IMR-90 (cell line): ENCODE measurements at regions not wholly inside any gene's neighbourhood (a gene's known extent, or its start where the extent isn't known, plus 50 kb on each side); places are given as distances from the start of the nearest gene placed in this dataset.
A peak's percentile ranks its signal among the peaks of the same experiment; 100 is the strongest.

Experiments
- ATAC-seq: fragments of 200-7000 bp; cut with Tn5 transposase; 2 replicates; pipeline ENCODE4 v1.9.1; 2020; ENCODE audit warnings: low read depth, mild to moderate bottlenecking, moderate library complexity
- BruUV-seq: library from RNA; stranded (reverse); fragments of 400-500 nt; replicated peaks from 2 replicates; lab custom pipeline; 2021; lab: Mats Ljungman, UMichigan
- CTCF ChIA-PET: fragments of 300-600 bp; formaldehyde crosslinking; extraction: SDS; loops from one replicate; lab custom pipeline; 2021; ENCODE audit warnings: antibody characterized with exemption; lab: Yijun Ruan, JAX
- POLR2A ChIA-PET: fragments of 300-600 bp; sonication (Branson Sonifier 250); formaldehyde crosslinking; loops from one replicate; lab custom pipeline; 2022; ENCODE audit warnings: antibody characterized with exemption; ENCODE audit not compliant: unreplicated experiment; lab: Charles Lee
- DNase-seq: peaks from one replicate; pipeline ENCODE4 v3.0.0; 2013
- H2AFZ ChIP-seq: replicated peaks from 2 replicates; pipeline ENCODE3; 2013; ENCODE audit warnings: low read length, mild to moderate bottlenecking; ENCODE audit not compliant: poor library complexity
- H2AK5ac ChIP-seq: 2 replicates; pipeline ENCODE4 v1.6.1; 2013; ENCODE audit warnings: low read depth, low read length, inconsistent platforms
- H2AK9ac ChIP-seq: replicated peaks from 2 replicates; pipeline ENCODE3; 2013; ENCODE audit warnings: mild to moderate bottlenecking, low read depth, low read length, moderate library complexity; ENCODE audit not compliant: poor library complexity
- H2BK120ac ChIP-seq: 2 replicates; pipeline ENCODE4 v1.6.1; 2013; ENCODE audit warnings: low read depth, low read length, inconsistent platforms
- H2BK15ac ChIP-seq: 3 replicates; pipeline ENCODE4 v1.6.1; 2013; ENCODE audit warnings: low read depth, low read length, inconsistent platforms
- H2BK20ac ChIP-seq: 2 replicates; pipeline ENCODE4 v1.6.1; 2013; ENCODE audit warnings: low read depth, mild to moderate bottlenecking, inconsistent platforms, low read length, moderate library complexity
- H2BK5ac ChIP-seq: 2 replicates; pipeline ENCODE4 v1.6.1; 2013; ENCODE audit warnings: mild to moderate bottlenecking, low read depth, low read length, inconsistent platforms; ENCODE audit not compliant: poor library complexity, severe bottlenecking
- H3K14ac ChIP-seq: replicated peaks from 2 replicates; pipeline ENCODE4 v1.6.1; 2013; ENCODE audit warnings: low read depth, low read length, inconsistent platforms
- H3K18ac ChIP-seq: 2 replicates; pipeline ENCODE4 v1.6.1; 2013; ENCODE audit warnings: low read depth, low read length, control low read depth
- H3K23ac ChIP-seq: 2 replicates; pipeline ENCODE4 v1.6.1; 2013; ENCODE audit warnings: low read depth, low read length, inconsistent platforms
- H3K27ac ChIP-seq: 2 replicates; pipeline ENCODE4 v1.5.1; 2013; ENCODE audit warnings: mild to moderate bottlenecking, control low read depth, low read length; ENCODE audit not compliant: insufficient read depth
- H3K27me3 ChIP-seq: 2 replicates; pipeline ENCODE4 v1.6.1; 2013; ENCODE audit warnings: low read length; ENCODE audit not compliant: control insufficient read depth, insufficient read depth
- H3K36me3 ChIP-seq: 2 replicates; pipeline ENCODE4 v1.6.1; 2013; ENCODE audit warnings: low read length, mixed read lengths; ENCODE audit not compliant: control insufficient read depth, insufficient read depth
- H3K4ac ChIP-seq: 2 replicates; pipeline ENCODE4 v1.6.1; 2013; ENCODE audit warnings: low read depth, low read length, inconsistent platforms
- H3K4me1 ChIP-seq: 2 replicates; pipeline ENCODE4 v1.6.1; 2013; ENCODE audit warnings: low read length, mixed read lengths; ENCODE audit not compliant: control insufficient read depth, insufficient read depth
- H3K4me2 ChIP-seq: 2 replicates; pipeline ENCODE4 v1.6.1; 2013; ENCODE audit warnings: low read depth, mild to moderate bottlenecking, control low read depth, low read length, moderate library complexity
- H3K4me3 ChIP-seq: 2 replicates; pipeline ENCODE4 v1.5.1; 2013; ENCODE audit warnings: low read depth, mild to moderate bottlenecking, control low read depth, low read length, moderate library complexity; ENCODE audit not compliant: insufficient read depth
- H3K56ac ChIP-seq: 2 replicates; pipeline ENCODE4 v1.6.1; 2013; ENCODE audit warnings: low read length, inconsistent platforms; ENCODE audit not compliant: insufficient read depth; ENCODE audit errors: extremely low read depth
- H3K79me1 ChIP-seq, 2 experiments: 2 replicates each; pipeline ENCODE4 v1.6.1; 2013; ENCODE audit warnings: low read length in 2 of 2, inconsistent platforms in 1 of 2, low read depth in 1 of 2
- H3K9ac ChIP-seq: 2 replicates; pipeline ENCODE4 v1.6.1; 2013; ENCODE audit warnings: low read depth, low read length, control low read depth
- H3K9me1 ChIP-seq: 2 replicates; pipeline ENCODE4 v1.6.1; 2013; ENCODE audit warnings: low read length, inconsistent platforms; ENCODE audit not compliant: insufficient read depth
- H3K9me3 ChIP-seq: 2 replicates; pipeline ENCODE4 v1.6.1; 2013; ENCODE audit warnings: low read length; ENCODE audit not compliant: control insufficient read depth, insufficient read depth
- H4K20me1 ChIP-seq: 2 replicates; pipeline ENCODE4 v1.6.1; 2013; ENCODE audit warnings: low read length, inconsistent platforms; ENCODE audit not compliant: insufficient read depth
- H4K5ac ChIP-seq: 2 replicates; pipeline ENCODE4 v1.6.1; 2013; ENCODE audit warnings: mild to moderate bottlenecking, low read depth, low read length, control low read depth
- H4K8ac ChIP-seq, 2 experiments: 2 replicates each; pipeline ENCODE4 v1.6.1; 2013; ENCODE audit warnings: low read depth in 2 of 2, low read length in 2 of 2, control low read depth in 1 of 2, inconsistent platforms in 1 of 2
- H4K91ac ChIP-seq: 2 replicates; pipeline ENCODE4 v1.6.1; 2013; ENCODE audit warnings: low read depth, low read length, inconsistent platforms; ENCODE audit not compliant: insufficient read depth
- BHLHE40 ChIP-seq: fragments of 150-350 bp; IDR thresholded peaks from 2 replicates; pipeline ENCODE4 v1.6.1; 2016; ENCODE audit warnings: mild to moderate bottlenecking, low read depth, low read length
- CEBPB ChIP-seq: IDR thresholded peaks from 2 replicates; pipeline ENCODE4 v1.6.1; 2012; ENCODE audit warnings: low read depth, low read length, improper control_type of control experiment
- CHD1 ChIP-seq: IDR thresholded peaks from 2 replicates; pipeline ENCODE4 v1.6.1; 2012; ENCODE audit warnings: low read depth, low read length, improper control_type of control experiment
- FOS ChIP-seq: fragments of 150-350 bp; IDR thresholded peaks from 2 replicates; pipeline ENCODE4 v1.6.1; 2016; ENCODE audit warnings: low read depth, low read length
- MAFK ChIP-seq: IDR thresholded peaks from 2 replicates; pipeline ENCODE4 v1.6.1; 2012; ENCODE audit warnings: low read depth, low read length, improper control_type of control experiment
- MAZ ChIP-seq: IDR thresholded peaks from 2 replicates; pipeline ENCODE4 v1.6.1; 2012; ENCODE audit warnings: low read depth, mild to moderate bottlenecking, low read length, improper control_type of control experiment, moderate library complexity, borderline replicate concordance
- MXI1 ChIP-seq: IDR thresholded peaks from 2 replicates; pipeline ENCODE4 v1.6.1; 2012; ENCODE audit warnings: low read depth, mild to moderate bottlenecking, low read length, moderate library complexity, borderline replicate concordance
- NFE2L2 ChIP-seq: fragments of 150-350 bp; IDR thresholded peaks from 2 replicates; pipeline ENCODE4 v1.6.1; 2016; ENCODE audit warnings: low read depth, mild to moderate bottlenecking, low read length
- POLR2A ChIP-seq: IDR thresholded peaks from 2 replicates; pipeline ENCODE4 v1.6.1; 2012; ENCODE audit warnings: mild to moderate bottlenecking, low read depth, low read length
- RAD21 ChIP-seq: IDR thresholded peaks from 2 replicates; pipeline ENCODE4 v1.6.1; 2012; ENCODE audit warnings: low read length, improper control_type of control experiment
- RFX5 ChIP-seq: IDR thresholded peaks from 2 replicates; pipeline ENCODE4 v1.8.0; 2012; ENCODE audit warnings: low read depth, mild to moderate bottlenecking, low read length, moderate library complexity
- SMC3 ChIP-seq: fragments of 150-350 bp; IDR thresholded peaks from 2 replicates; pipeline ENCODE4 v1.6.1; 2016; ENCODE audit warnings: low read depth, mild to moderate bottlenecking, antibody characterized with exemption, low read length, moderate library complexity
- WGBS, 2 experiments: methylation state at CpG; one replicate each; pipeline versions ENCODE4 v1.1.5 to v1.1.7; 2013; ENCODE audit warnings: missing lambda C conversion rate in 2 of 2; ENCODE audit not compliant: insufficient read length in 1 of 2; ENCODE audit errors: extremely low coverage in 2 of 2; 5-methylcytosine and 5-hydroxymethylcytosine counted together
- dilution Hi-C: fragments of 300-500 bp; cut with HindIII; formaldehyde crosslinking; loops from one replicate; pipeline ENCODE4 v1.14.3; 2018; ENCODE audit warnings: low sequenced_read_pairs; ENCODE audit not compliant: unreplicated experiment
- in situ Hi-C: fragments of 300-500 bp; cut with MboI; formaldehyde crosslinking; loops from 3 replicates; pipeline ENCODE4 v1.14.3; 2019; ENCODE audit warnings: low sequenced_read_pairs, inconsistent platforms, mixed read lengths
- intact Hi-C: fragments of 100-400 bp; cut with micrococcal nuclease; formaldehyde crosslinking; loops from 2 replicates; pipeline ENCODE4 v1.10.0; 2022
- TF ChIP-seq, protein P1 (sequence below): fragments of 150-350 bp; IDR thresholded peaks from 2 replicates; pipeline ENCODE4 v1.6.1; 2016; ENCODE audit warnings: low read depth, mild to moderate bottlenecking, low read length, moderate library complexity, borderline replicate concordance
- TF ChIP-seq, protein P2 (sequence below): conservative IDR thresholded peaks from 2 replicates; pipeline ENCODE4 v1.5.1; 2012; ENCODE audit warnings: mild to moderate bottlenecking, low read depth, low read length, improper control_type of control experiment
- TF ChIP-seq, protein P3 (sequence below): fragments of 150-350 bp; IDR thresholded peaks from 2 replicates; pipeline ENCODE4 v1.6.1; 2017; ENCODE audit warnings: mild to moderate bottlenecking, antibody characterized with exemption, low read length, low read depth

DNA sequence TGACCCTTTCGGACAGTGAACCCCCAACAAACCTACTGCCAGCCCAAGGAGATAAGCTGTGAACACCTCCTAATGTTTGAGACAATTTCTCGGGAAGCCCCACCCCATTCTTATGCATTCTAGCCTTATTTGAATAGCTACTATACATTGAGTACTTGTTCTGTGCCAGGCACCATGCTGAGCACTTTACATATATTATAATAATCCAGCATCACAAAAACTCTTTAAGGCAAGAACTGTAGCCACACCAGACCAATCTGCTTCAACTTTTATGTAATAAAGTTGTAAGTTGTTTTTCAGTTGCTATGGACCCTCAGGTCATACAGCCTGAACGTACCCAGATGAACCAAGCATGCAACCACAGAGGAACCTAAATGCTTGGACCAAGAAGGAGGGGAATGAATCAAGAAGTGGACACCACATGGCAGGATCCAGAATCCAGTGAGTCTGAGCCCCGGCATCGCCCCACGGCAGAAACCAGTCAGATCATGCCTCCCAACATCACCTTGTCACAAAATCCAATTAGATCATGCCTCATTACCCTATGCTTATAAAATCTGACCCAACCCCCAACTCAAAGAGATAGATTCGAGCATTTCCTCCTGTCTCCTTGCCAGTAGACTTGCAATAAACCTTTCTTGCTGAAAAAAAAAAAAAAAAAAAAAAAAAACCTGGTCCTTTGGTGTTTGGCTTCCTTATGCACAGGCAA lies 225.0 kb downstream of the QDPR start:
- H3K27me3 ChIP-seq, result no peaks in the 10 kb centered on the region
- no peak overlapping the region for H3K9ac ChIP-seq
- no peaks in the 10 kb centered on the region for H3K36me3 ChIP-seq
- TF ChIP-seq FOS (no peak), BHLHE40 (no peak), RFX5 (no peak), CHD1 (no peak), POLR2A (no peak), MXI1 (no peak), SMC3 (no peak), NFE2L2 (no peak), MAFK (no peak), RAD21 (no peak), CEBPB (no peak), MAZ (no peak)
- TF ChIP-seq, protein P1, sequence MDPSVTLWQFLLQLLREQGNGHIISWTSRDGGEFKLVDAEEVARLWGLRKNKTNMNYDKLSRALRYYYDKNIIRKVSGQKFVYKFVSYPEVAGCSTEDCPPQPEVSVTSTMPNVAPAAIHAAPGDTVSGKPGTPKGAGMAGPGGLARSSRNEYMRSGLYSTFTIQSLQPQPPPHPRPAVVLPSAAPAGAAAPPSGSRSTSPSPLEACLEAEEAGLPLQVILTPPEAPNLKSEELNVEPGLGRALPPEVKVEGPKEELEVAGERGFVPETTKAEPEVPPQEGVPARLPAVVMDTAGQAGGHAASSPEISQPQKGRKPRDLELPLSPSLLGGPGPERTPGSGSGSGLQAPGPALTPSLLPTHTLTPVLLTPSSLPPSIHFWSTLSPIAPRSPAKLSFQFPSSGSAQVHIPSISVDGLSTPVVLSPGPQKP, result no peak
- TF ChIP-seq, protein P2, sequence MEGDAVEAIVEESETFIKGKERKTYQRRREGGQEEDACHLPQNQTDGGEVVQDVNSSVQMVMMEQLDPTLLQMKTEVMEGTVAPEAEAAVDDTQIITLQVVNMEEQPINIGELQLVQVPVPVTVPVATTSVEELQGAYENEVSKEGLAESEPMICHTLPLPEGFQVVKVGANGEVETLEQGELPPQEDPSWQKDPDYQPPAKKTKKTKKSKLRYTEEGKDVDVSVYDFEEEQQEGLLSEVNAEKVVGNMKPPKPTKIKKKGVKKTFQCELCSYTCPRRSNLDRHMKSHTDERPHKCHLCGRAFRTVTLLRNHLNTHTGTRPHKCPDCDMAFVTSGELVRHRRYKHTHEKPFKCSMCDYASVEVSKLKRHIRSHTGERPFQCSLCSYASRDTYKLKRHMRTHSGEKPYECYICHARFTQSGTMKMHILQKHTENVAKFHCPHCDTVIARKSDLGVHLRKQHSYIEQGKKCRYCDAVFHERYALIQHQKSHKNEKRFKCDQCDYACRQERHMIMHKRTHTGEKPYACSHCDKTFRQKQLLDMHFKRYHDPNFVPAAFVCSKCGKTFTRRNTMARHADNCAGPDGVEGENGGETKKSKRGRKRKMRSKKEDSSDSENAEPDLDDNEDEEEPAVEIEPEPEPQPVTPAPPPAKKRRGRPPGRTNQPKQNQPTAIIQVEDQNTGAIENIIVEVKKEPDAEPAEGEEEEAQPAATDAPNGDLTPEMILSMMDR, result no peak
- TF ChIP-seq, protein P3, sequence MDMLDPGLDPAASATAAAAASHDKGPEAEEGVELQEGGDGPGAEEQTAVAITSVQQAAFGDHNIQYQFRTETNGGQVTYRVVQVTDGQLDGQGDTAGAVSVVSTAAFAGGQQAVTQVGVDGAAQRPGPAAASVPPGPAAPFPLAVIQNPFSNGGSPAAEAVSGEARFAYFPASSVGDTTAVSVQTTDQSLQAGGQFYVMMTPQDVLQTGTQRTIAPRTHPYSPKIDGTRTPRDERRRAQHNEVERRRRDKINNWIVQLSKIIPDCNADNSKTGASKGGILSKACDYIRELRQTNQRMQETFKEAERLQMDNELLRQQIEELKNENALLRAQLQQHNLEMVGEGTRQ, result no peak
- H3K4me1 ChIP-seq, result no peaks in the 10 kb centered on the region
- no peak overlapping the region for H3K14ac ChIP-seq
- H3K4ac ChIP-seq, result no peak overlapping the region
- no peak overlapping the region for H2BK15ac ChIP-seq
- H2AK5ac ChIP-seq, result no peak overlapping the region
- H3K27ac ChIP-seq, result no peak overlapping the region
- H3K9me1 ChIP-seq, result no peaks in the 10 kb centered on the region
- no peak overlapping the region for H3K56ac ChIP-seq
- ATAC-seq, result no peak
- dilution Hi-C loops, result no loop called here
- DNase-seq, result no peak
- H2BK120ac ChIP-seq, result no peak overlapping the region
- H4K5ac ChIP-seq, result no peak overlapping the region
- no peak overlapping the region for H2BK5ac ChIP-seq
- H3K23ac ChIP-seq, result no peak overlapping the region
- intact Hi-C loops, result no loop called here
- in situ Hi-C loops, result no loop called here
- no peak overlapping the region for H3K4me2 ChIP-seq
- H3K79me1 ChIP-seq, result no peaks in the 10 kb centered on the region
- no TSS peak for BruUV-seq
- no peak overlapping the region for H2AK9ac ChIP-seq
- ChIA-PET POLR2A (interaction anchor here (0.6 kb wide), 1 partner anchor 160 kb away, joined by 4 read pairs; no protein-coding TSS in a partner anchor), CTCF (interaction anchor here (0.7 kb wide), 1 partner anchor 62 kb away, joined by 3 read pairs; no protein-coding TSS in a partner anchor)
- peak overlapping the region; percentile 55 for H2AFZ ChIP-seq
- H4K20me1 ChIP-seq, result no peaks in the 10 kb centered on the region
- no CpG with 5 or more reads among the region's 7 CpGs for WGBS, 2 experiments
- H3K9me3 ChIP-seq, result no peaks in the 10 kb centered on the region
- no peak overlapping the region for H2BK20ac ChIP-seq
- H3K4me3 ChIP-seq, result no peak overlapping the region
- H4K91ac ChIP-seq, result no peak overlapping the region
- no peak overlapping the region for H4K8ac ChIP-seq
- no peak overlapping the region for H3K18ac ChIP-seq
